SK-N-SH (cell line): ENCODE measurements at regions not wholly inside any gene's neighbourhood (a gene's known extent, or its start where the extent isn't known, plus 50 kb on each side); places are given as distances from the start of the nearest gene placed in this dataset.

Source experiments
- CTCF ChIA-PET: fragments of 300-600, 350-600 bp; formaldehyde crosslinking; extraction: SDS; loops from one replicate; lab custom pipeline; 2021; lab: Yijun Ruan, JAX
- POLR2A ChIA-PET: fragments of 350-600 bp; sonication (Branson Sonifier 250); formaldehyde crosslinking; extraction: SDS; loops from one replicate; lab custom pipeline; 2020; ENCODE audit warnings: antibody characterized with exemption, inconsistent platforms; lab: Yijun Ruan, JAX
- DNase-seq: peaks from one replicate; pipeline ENCODE4 v3.0.0; 2012
- H2AFZ ChIP-seq: fragments of 200-600 bp; sonication (generic); 2 replicates; pipeline ENCODE4 v1.8.1; 2016; ENCODE audit warnings: antibody characterized with exemption, mild to moderate bottlenecking, low read depth
- H3F3A ChIP-seq: fragments of 200-600 bp; sonication (generic); replicated peaks from 2 replicates; pipeline ENCODE3; 2016; ENCODE audit warnings: antibody characterized with exemption, mild to moderate bottlenecking; ENCODE audit not compliant: insufficient read depth
- H3K27ac ChIP-seq, 2 experiments: fragments of 200-500 bp in 1 of 2; fragments of 200-600 bp in 1 of 2; sonication (Bioruptor generic) in 1 of 2; sonication (generic), shearing (Covaris generic) in 1 of 2; 2 replicates each; pipeline versions ENCODE4 v1.5.1 to v1.6.1; 2014 to 2016; ENCODE audit warnings: low read depth in 2 of 2, inconsistent platforms in 1 of 2, low read length in 1 of 2, mild to moderate bottlenecking in 1 of 2, mixed read lengths in 1 of 2
- H3K27me3 ChIP-seq: fragments of 200-600 bp; sonication (generic), shearing (Covaris generic); 2 replicates; pipeline ENCODE4 v1.6.1; 2016; ENCODE audit warnings: mixed run types; ENCODE audit not compliant: insufficient read depth
- H3K36me3 ChIP-seq, 2 experiments: fragments of 200-500 bp in 1 of 2; fragments of 200-600 bp in 1 of 2; sonication (Bioruptor generic) in 1 of 2; sonication (generic) in 1 of 2; replicated peaks in 1 of 2; 2 replicates each; pipeline versions ENCODE3 to v1.5.1; 2014 to 2016; ENCODE audit warnings: low read length in 1 of 2, mild to moderate bottlenecking in 1 of 2; ENCODE audit not compliant: insufficient read depth in 2 of 2, control insufficient read depth in 1 of 2
- H3K4me1 ChIP-seq, 2 experiments: fragments of 200-500 bp in 1 of 2; fragments of 200-600 bp in 1 of 2; sonication (Bioruptor generic) in 1 of 2; sonication (generic), shearing (Covaris generic) in 1 of 2; 2 replicates each; pipeline versions ENCODE4 v1.5.1 to v1.6.1; 2014 to 2016; ENCODE audit warnings: low read depth in 1 of 2, low read length in 1 of 2, mixed run types in 1 of 2; ENCODE audit not compliant: insufficient read depth in 2 of 2, control insufficient read depth in 1 of 2
- H3K4me2 ChIP-seq: fragments of 200-600 bp; sonication (generic), shearing (Covaris generic); 2 replicates; pipeline ENCODE4 v1.6.1; 2017; ENCODE audit warnings: mixed run types
- H3K4me3 ChIP-seq, 2 experiments: fragments of 200-500 bp in 1 of 2; fragments of 200-600 bp in 1 of 2; sonication (Bioruptor generic) in 1 of 2; sonication (generic), shearing (Covaris generic) in 1 of 2; 2 replicates each; pipeline versions ENCODE4 v1.5.1 to v1.8.1; 2014 to 2016; ENCODE audit warnings: low read depth in 2 of 2, inconsistent platforms in 1 of 2, low read length in 1 of 2, mild to moderate bottlenecking in 1 of 2, mixed read lengths in 1 of 2, moderate library complexity in 1 of 2
- H3K79me2 ChIP-seq: fragments of 200-600 bp; sonication (generic); 2 replicates; pipeline ENCODE4 v1.8.1; 2017; ENCODE audit warnings: mild to moderate bottlenecking; ENCODE audit not compliant: insufficient read depth
- H3K9ac ChIP-seq: fragments of 200-600 bp; sonication (generic); 2 replicates; pipeline ENCODE4 v1.6.1; 2017; ENCODE audit warnings: mixed run types
- H3K9me2 ChIP-seq: fragments of 200-600 bp; sonication (generic); 2 replicates; pipeline ENCODE4 v1.6.1; 2017; ENCODE audit warnings: mixed run types
- H3K9me3 ChIP-seq: fragments of 200-600 bp; sonication (generic); 2 replicates; pipeline ENCODE4 v1.6.1; 2017; ENCODE audit warnings: mixed run types, mild to moderate bottlenecking, moderate library complexity
- H4K20me1 ChIP-seq: fragments of 200-600 bp; sonication (generic); 2 replicates; pipeline ENCODE4 v1.6.1; 2017; ENCODE audit warnings: mild to moderate bottlenecking, mixed run types; ENCODE audit not compliant: insufficient read depth
- ELF1 ChIP-seq: IDR thresholded peaks from 2 replicates; pipeline ENCODE4 v1.4.0; 2012
- EP300 ChIP-seq, 2 experiments: IDR thresholded peaks; 2 replicates each; pipeline versions ENCODE4 v1.4.0 to v1.6.1; 2012; ENCODE audit warnings: borderline replicate concordance in 1 of 2, low read depth in 1 of 2, low read length in 1 of 2
- FOSL2 ChIP-seq: IDR thresholded peaks from 2 replicates; pipeline ENCODE4 v1.4.0; 2012; ENCODE audit warnings: low read depth, mild to moderate bottlenecking, moderate library complexity, borderline replicate concordance
- FOXJ3 ChIP-seq: sonication (generic); formaldehyde crosslinking; IDR thresholded peaks from 2 replicates; pipeline ENCODE4 v1.5.1; 2020; ENCODE audit warnings: mild to moderate bottlenecking, missing genetic modification reagents
- FOXM1 ChIP-seq: IDR thresholded peaks from 2 replicates; pipeline ENCODE4 v1.4.0; 2012; ENCODE audit warnings: low read depth, mild to moderate bottlenecking
- GABPA ChIP-seq: IDR thresholded peaks from 2 replicates; pipeline ENCODE4 v1.4.0; 2012; ENCODE audit warnings: low read depth, mild to moderate bottlenecking
- JUND ChIP-seq: IDR thresholded peaks from 2 replicates; pipeline ENCODE4 v1.4.0; 2012
- NFIC ChIP-seq: IDR thresholded peaks from 2 replicates; pipeline ENCODE4 v1.4.0; 2012; ENCODE audit warnings: borderline replicate concordance
- NRF1 ChIP-seq: IDR thresholded peaks from 2 replicates; pipeline ENCODE4 v1.6.1; 2012; ENCODE audit warnings: low read depth, mild to moderate bottlenecking, low read length
- POLR2AphosphoS5 ChIP-seq: IDR thresholded peaks from 2 replicates; pipeline ENCODE4 v1.6.1; 2012; ENCODE audit warnings: low read depth, low read length
- RFX5 ChIP-seq: IDR thresholded peaks from 2 replicates; pipeline ENCODE4 v1.6.1; 2012; ENCODE audit warnings: mild to moderate bottlenecking, improper control_type of control experiment, low read length
- RXRA ChIP-seq: IDR thresholded peaks from 2 replicates; pipeline ENCODE4 v1.4.0; 2012; ENCODE audit warnings: low read depth, mild to moderate bottlenecking, borderline replicate concordance
- TAF1 ChIP-seq: IDR thresholded peaks from 2 replicates; pipeline ENCODE4 v1.6.1; 2012; ENCODE audit warnings: low read depth, mild to moderate bottlenecking, low read length, moderate library complexity, borderline replicate concordance
- TCF12 ChIP-seq: IDR thresholded peaks from 2 replicates; pipeline ENCODE4 v1.4.0; 2012
- TEAD4 ChIP-seq: IDR thresholded peaks from 2 replicates; pipeline ENCODE4 v1.4.0; 2012; ENCODE audit warnings: mild to moderate bottlenecking, borderline replicate concordance; ENCODE audit not compliant: insufficient read depth
- YY1 ChIP-seq: IDR thresholded peaks from 2 replicates; pipeline ENCODE4 v1.4.0; 2012; ENCODE audit warnings: low read depth, mild to moderate bottlenecking
- WGBS: methylation state at CpG from one replicate; pipeline ENCODE4 v1.1.6; 2017; ENCODE audit warnings: low lambda C conversion rate; 5-methylcytosine and 5-hydroxymethylcytosine counted together
- TF ChIP-seq, protein P1 (sequence below): IDR thresholded peaks from 2 replicates; pipeline ENCODE4 v1.4.0; 2012; ENCODE audit warnings: low read depth
- TF ChIP-seq, protein P2 (sequence below): IDR thresholded peaks from 2 replicates; pipeline ENCODE4; 2012
- TF ChIP-seq, protein P3 (sequence below): IDR thresholded peaks from 2 replicates; pipeline ENCODE4 v1.6.1; 2012; ENCODE audit warnings: mild to moderate bottlenecking, low read depth, low read length, moderate library complexity
- TF ChIP-seq, protein P4 (sequence below): IDR thresholded peaks from 2 replicates; pipeline ENCODE4 v1.4.0; 2012; ENCODE audit warnings: low read depth, borderline replicate concordance

DNA sequence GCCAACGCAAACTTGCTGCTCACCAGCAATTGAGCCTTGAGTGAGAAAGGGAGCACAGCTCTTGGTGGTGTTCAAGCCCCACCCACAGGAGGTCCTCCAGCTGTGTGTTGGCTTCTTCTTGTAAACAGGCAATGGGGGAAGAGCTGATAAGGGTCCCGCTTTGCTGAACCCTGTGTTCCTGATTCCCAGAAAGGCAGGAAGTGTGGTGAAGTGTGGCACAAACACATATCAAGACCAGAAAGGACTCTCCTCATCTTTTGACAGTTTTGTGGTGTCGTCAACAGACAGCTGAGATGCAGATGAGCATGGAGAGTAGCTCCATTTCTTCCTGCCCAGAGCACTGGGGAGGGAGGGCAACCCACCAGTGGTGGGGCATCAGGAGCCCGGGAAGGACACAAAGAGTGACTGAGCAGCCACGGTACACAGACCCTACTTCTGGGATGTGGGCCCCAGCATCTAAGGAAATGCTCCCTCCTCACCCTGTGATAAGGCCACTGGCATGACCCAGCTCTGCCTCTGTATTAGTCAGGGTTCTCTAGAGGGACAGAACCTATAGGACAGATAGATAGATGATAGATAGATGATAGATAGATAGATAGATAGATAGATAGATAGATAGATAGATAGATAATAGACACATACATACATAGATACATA, 188.9 kb upstream of the TAB2 start:
- CTCF ChIA-PET, result interaction anchor here (1.3 kb wide), 1 partner anchor 17 kb away, joined by 3 read pairs; no protein-coding TSS in a partner anchor

DNA sequence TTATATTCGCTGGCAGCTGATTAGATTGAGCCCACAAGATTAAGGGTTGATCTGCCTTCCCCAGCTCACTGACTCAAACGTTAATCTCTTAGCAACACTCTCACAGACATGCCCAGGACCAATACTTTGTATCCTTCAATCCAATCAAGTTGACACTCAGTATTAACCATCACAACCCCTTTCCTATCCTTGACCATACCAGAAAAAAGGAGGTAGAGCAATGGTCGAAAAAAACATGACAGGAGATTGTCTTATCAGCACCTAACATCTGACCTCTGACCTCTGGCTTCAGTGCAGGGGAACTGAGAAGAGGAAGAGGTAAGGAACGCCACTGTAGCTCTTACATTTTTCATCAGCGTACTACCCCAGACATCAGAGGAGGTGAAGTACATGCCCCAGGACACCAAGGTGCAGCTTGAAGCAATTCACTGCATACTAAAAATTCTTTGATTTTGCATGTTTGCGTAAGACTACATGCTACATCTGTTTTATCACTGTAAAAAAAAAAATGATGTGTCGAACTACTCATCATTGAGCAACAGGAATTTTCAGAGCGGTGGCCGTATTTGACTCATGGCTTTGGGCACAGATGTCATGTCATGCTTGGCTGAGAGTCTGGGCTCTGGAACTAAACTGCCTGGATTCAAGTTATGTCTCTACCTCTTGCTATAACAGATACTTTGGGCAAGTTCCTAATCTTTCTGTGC, 188.0 kb upstream of the TAB2 start:
- WGBS, result 73% methylated on average over 9 of the region's 9 CpGs
- TF ChIP-seq TEAD4 (no peak), NRF1 (no peak), TAF1 (no peak), YY1 (no peak), GABPA (no peak), POLR2AphosphoS5 (no peak), RFX5 (no peak)
- TF ChIP-seq, protein P1, sequence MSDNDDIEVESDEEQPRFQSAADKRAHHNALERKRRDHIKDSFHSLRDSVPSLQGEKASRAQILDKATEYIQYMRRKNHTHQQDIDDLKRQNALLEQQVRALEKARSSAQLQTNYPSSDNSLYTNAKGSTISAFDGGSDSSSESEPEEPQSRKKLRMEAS, result no peak
- TF ChIP-seq, protein P2, sequence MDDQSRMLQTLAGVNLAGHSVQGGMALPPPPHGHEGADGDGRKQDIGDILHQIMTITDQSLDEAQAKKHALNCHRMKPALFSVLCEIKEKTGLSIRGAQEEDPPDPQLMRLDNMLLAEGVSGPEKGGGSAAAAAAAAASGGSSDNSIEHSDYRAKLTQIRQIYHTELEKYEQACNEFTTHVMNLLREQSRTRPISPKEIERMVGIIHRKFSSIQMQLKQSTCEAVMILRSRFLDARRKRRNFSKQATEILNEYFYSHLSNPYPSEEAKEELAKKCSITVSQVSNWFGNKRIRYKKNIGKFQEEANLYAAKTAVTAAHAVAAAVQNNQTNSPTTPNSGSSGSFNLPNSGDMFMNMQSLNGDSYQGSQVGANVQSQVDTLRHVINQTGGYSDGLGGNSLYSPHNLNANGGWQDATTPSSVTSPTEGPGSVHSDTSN, result no peak
- TF ChIP-seq, protein P3, sequence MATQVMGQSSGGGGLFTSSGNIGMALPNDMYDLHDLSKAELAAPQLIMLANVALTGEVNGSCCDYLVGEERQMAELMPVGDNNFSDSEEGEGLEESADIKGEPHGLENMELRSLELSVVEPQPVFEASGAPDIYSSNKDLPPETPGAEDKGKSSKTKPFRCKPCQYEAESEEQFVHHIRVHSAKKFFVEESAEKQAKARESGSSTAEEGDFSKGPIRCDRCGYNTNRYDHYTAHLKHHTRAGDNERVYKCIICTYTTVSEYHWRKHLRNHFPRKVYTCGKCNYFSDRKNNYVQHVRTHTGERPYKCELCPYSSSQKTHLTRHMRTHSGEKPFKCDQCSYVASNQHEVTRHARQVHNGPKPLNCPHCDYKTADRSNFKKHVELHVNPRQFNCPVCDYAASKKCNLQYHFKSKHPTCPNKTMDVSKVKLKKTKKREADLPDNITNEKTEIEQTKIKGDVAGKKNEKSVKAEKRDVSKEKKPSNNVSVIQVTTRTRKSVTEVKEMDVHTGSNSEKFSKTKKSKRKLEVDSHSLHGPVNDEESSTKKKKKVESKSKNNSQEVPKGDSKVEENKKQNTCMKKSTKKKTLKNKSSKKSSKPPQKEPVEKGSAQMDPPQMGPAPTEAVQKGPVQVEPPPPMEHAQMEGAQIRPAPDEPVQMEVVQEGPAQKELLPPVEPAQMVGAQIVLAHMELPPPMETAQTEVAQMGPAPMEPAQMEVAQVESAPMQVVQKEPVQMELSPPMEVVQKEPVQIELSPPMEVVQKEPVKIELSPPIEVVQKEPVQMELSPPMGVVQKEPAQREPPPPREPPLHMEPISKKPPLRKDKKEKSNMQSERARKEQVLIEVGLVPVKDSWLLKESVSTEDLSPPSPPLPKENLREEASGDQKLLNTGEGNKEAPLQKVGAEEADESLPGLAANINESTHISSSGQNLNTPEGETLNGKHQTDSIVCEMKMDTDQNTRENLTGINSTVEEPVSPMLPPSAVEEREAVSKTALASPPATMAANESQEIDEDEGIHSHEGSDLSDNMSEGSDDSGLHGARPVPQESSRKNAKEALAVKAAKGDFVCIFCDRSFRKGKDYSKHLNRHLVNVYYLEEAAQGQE, result no peak

More for the DNA sequence above, 188.9 kb upstream of the TAB2 start:
- Histone ChIP-seq H3K79me2 (no peaks in the 10 kb centered on the region), H3K4me3 (no peak overlapping the region), H3K9me3 (peaks cover 5% of the 10 kb centered on the region; the same call in 1 of the 2 replicates), H3K4me2 (no peak overlapping the region), H3K27ac (no peak overlapping the region), H2AFZ (no peak overlapping the region), H3K27me3 (no peaks in the 10 kb centered on the region), H3K9me2 (no peaks in the 10 kb centered on the region), H3K9ac (no peak overlapping the region), H3F3A (no peaks in the 10 kb centered on the region), H3K4me1 (no peaks in the 10 kb centered on the region; a peak in 1 of 4 replicates), H3K36me3 (no peaks in the 10 kb centered on the region), H4K20me1 (no peaks in the 10 kb centered on the region)
- POLR2A ChIA-PET, result no interaction called here
- TF ChIP-seq TCF12 (no peak), YY1 (no peak), NFIC (no peak), JUND (no peak), ELF1 (no peak), NRF1 (no peak), GABPA (no peak), FOXM1 (no peak), RXRA (no peak), EP300 (IDR thresholded peaks at IDR 0.05; ENCODE audit: borderline replicate concordance in 1 of 2, low read depth in 1 of 2, low read length in 1 of 2) (no peak), FOSL2 (no peak), RFX5 (no peak), FOXJ3 (no peak), POLR2AphosphoS5 (no peak)
- TF ChIP-seq, protein P1, result no peak
- TF ChIP-seq, protein P2, result no peak
- TF ChIP-seq, protein P4, sequence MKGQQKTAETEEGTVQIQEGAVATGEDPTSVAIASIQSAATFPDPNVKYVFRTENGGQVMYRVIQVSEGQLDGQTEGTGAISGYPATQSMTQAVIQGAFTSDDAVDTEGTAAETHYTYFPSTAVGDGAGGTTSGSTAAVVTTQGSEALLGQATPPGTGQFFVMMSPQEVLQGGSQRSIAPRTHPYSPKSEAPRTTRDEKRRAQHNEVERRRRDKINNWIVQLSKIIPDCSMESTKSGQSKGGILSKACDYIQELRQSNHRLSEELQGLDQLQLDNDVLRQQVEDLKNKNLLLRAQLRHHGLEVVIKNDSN, result no peak
- WGBS, result 97% methylated on average over 4 of the region's 5 CpGs
- no peak for DNase-seq

More for the DNA sequence above, 188.0 kb upstream of the TAB2 start:
- no peaks in the 10 kb centered on the region for H3K36me3 ChIP-seq
- H2AFZ ChIP-seq, result no peak overlapping the region
- CTCF ChIA-PET, result interaction anchor here (1.3 kb wide), 1 partner anchor 16 kb away, joined by 3 read pairs; no protein-coding TSS in a partner anchor
- no peak for DNase-seq
- H3K4me2 ChIP-seq, result no peak overlapping the region
- no peaks in the 10 kb centered on the region for H4K20me1 ChIP-seq
- POLR2A ChIA-PET, result no interaction called here
- no peak overlapping the region for H3K9ac ChIP-seq
- H3K79me2 ChIP-seq, result no peaks in the 10 kb centered on the region
- H3K9me2 ChIP-seq, result no peaks in the 10 kb centered on the region
- H3K27me3 ChIP-seq, result no peaks in the 10 kb centered on the region
- H3K9me3 ChIP-seq, result peaks cover 5% of the 10 kb centered on the region; the same call in 1 of the 2 replicates
- no peak overlapping the region for H3K27ac ChIP-seq
- peaks cover 0 to 3% of the 10 kb centered on the region in 2 experiments; a peak in 2 of 4 replicates for H3K4me1 ChIP-seq
- no peak overlapping the region for H3K4me3 ChIP-seq
- H3F3A ChIP-seq, result no peaks in the 10 kb centered on the region
